ENCODE measurements at regions not wholly inside any gene's neighbourhood (a gene's known extent, or its start where the extent isn't known, plus 50 kb on each side); places are given as distances from the start of the nearest gene placed in this dataset.

- TF ChIP-seq JUND (IDR thresholded peaks at IDR 0.05; ENCODE audit: low read depth): no peak
- in situ Hi-C loops (cut with HindIII; ENCODE audit: low pct_unique_long_range_greater_than_20kb, low sequenced_read_pairs): no loop called here
- no peak for DNase-seq (ENCODE audit: low read depth in 1 of 2, low spot score in 1 of 2)
Observed at GRCh38 chr6:113403966-113404595, 453.1 kb upstream of the MARCKS start.

GRCh38 chr6:113405326-113406047, 451.7 kb upstream of the MARCKS start:
- in situ Hi-C loops (cut with HindIII; ENCODE audit: low pct_unique_long_range_greater_than_20kb, low sequenced_read_pairs): no loop called here
- TF ChIP-seq JUND (IDR thresholded peaks at IDR 0.05; ENCODE audit: low read depth): no peak
- peak in 1 of 2 experiments; percentile 15 for DNase-seq (ENCODE audit: low read depth in 1 of 2, low spot score in 1 of 2)

- TF ChIP-seq JUND (IDR thresholded peaks at IDR 0.05; ENCODE audit: low read depth): no peak
- DNase-seq (ENCODE audit: low read depth in 1 of 2, low spot score in 1 of 2): no peak
- in situ Hi-C loops (cut with HindIII; ENCODE audit: low pct_unique_long_range_greater_than_20kb, low sequenced_read_pairs): no loop called here
Observed at GRCh38 chr6:113406048-113406695, 451.0 kb upstream of the MARCKS start.

GRCh38 chr6:113411011-113411410, 446.1 kb upstream of the MARCKS start:
- in situ Hi-C loops (cut with HindIII; ENCODE audit: low pct_unique_long_range_greater_than_20kb, low sequenced_read_pairs): no loop called here
- no peak for DNase-seq (ENCODE audit: low read depth in 1 of 2, low spot score in 1 of 2)
- TF ChIP-seq JUND (IDR thresholded peaks at IDR 0.05; ENCODE audit: low read depth): no peak

GRCh38 chr6:113412589-113413357, 444.4 kb upstream of the MARCKS start:
- no peak for TF ChIP-seq JUND (IDR thresholded peaks at IDR 0.05; ENCODE audit: low read depth)
- no peak for DNase-seq (ENCODE audit: low read depth in 1 of 2, low spot score in 1 of 2)
- in situ Hi-C loops (cut with HindIII; ENCODE audit: low pct_unique_long_range_greater_than_20kb, low sequenced_read_pairs): no loop called here

GRCh38 chr6:113414511-113414910, 442.6 kb upstream of the MARCKS start:
- DNase-seq (ENCODE audit: low read depth in 1 of 2, low spot score in 1 of 2): peak in 1 of 2 experiments; percentile 60
- no peak for TF ChIP-seq JUND (IDR thresholded peaks at IDR 0.05; ENCODE audit: low read depth)
- in situ Hi-C loops (cut with HindIII; ENCODE audit: low pct_unique_long_range_greater_than_20kb, low sequenced_read_pairs): no loop called here

- no peak for TF ChIP-seq JUND (IDR thresholded peaks at IDR 0.05; ENCODE audit: low read depth)
- in situ Hi-C loops (cut with HindIII; ENCODE audit: low pct_unique_long_range_greater_than_20kb, low sequenced_read_pairs): no loop called here
- no peak for DNase-seq (ENCODE audit: low read depth in 1 of 2, low spot score in 1 of 2)
Observed at GRCh38 chr6:113416170-113416569, 441.0 kb upstream of the MARCKS start.

GRCh38 chr6:113420290-113420689, 436.9 kb upstream of the MARCKS start:
- no peak for DNase-seq (ENCODE audit: low read depth in 1 of 2, low spot score in 1 of 2)
- no peak for TF ChIP-seq JUND (IDR thresholded peaks at IDR 0.05; ENCODE audit: low read depth)
- in situ Hi-C loops (cut with HindIII; ENCODE audit: low pct_unique_long_range_greater_than_20kb, low sequenced_read_pairs): no loop called here

- in situ Hi-C loops (cut with HindIII; ENCODE audit: low pct_unique_long_range_greater_than_20kb, low sequenced_read_pairs): no loop called here
- no peak for DNase-seq (ENCODE audit: low read depth in 1 of 2, low spot score in 1 of 2)
- no peak for TF ChIP-seq JUND (IDR thresholded peaks at IDR 0.05; ENCODE audit: low read depth)
Observed at GRCh38 chr6:113421997-113422396, 435.1 kb upstream of the MARCKS start.

GRCh38 chr6:113423956-113424355, 433.2 kb upstream of the MARCKS start:
- in situ Hi-C loops (cut with HindIII; ENCODE audit: low pct_unique_long_range_greater_than_20kb, low sequenced_read_pairs): no loop called here
- no peak for TF ChIP-seq JUND (IDR thresholded peaks at IDR 0.05; ENCODE audit: low read depth)
- DNase-seq (ENCODE audit: low read depth in 1 of 2, low spot score in 1 of 2): no peak

GRCh38 chr6:113425977-113426660, 431.0 kb upstream of the MARCKS start:
- no peak for TF ChIP-seq JUND (IDR thresholded peaks at IDR 0.05; ENCODE audit: low read depth)
- DNase-seq (ENCODE audit: low read depth in 1 of 2, low spot score in 1 of 2): no peak
- in situ Hi-C loops (cut with HindIII; ENCODE audit: low pct_unique_long_range_greater_than_20kb, low sequenced_read_pairs): no loop called here

- no peak for TF ChIP-seq JUND (IDR thresholded peaks at IDR 0.05; ENCODE audit: low read depth)
- in situ Hi-C loops (cut with HindIII; ENCODE audit: low pct_unique_long_range_greater_than_20kb, low sequenced_read_pairs): no loop called here
- DNase-seq (ENCODE audit: low read depth in 1 of 2, low spot score in 1 of 2): no peak
Observed at GRCh38 chr6:113427617-113428016, 429.5 kb upstream of the MARCKS start.
